Fibroblast of skin of abdomen (primary cell): ENCODE measurements at regions not wholly inside any gene's neighbourhood (a gene's known extent, or its start where the extent isn't known, plus 50 kb on each side); places are given as distances from the start of the nearest gene placed in this dataset.
"Not testable (repeated sequence)": the region's sequence is repeated elsewhere in the genome, so short reads cannot be mapped to it uniquely, and the experiment has no call there.

ENCODE experiments used
- DNase-seq: peaks from one replicate; pipeline ENCODE4 v3.0.0-alpha.2; 2013

GRCh38 chr6:155635416-155635815, 179.8 kb upstream of the NOX3 start:
- no peak for DNase-seq

- DNase-seq, result no peak
These were observed 174.4 kb upstream of the NOX3 start for GRCh38 chr6:155630085-155630484.

GRCh38 chr6:155629652-155630051, 174.0 kb upstream of the NOX3 start:
- no peak for DNase-seq

- no peak for DNase-seq
These were observed 172.7 kb upstream of the NOX3 start for GRCh38 chr6:155628306-155628705.

- not testable (repeated sequence) for DNase-seq
These were observed 172.1 kb upstream of the NOX3 start for GRCh38 chr6:155627722-155628212.

GRCh38 chr6:155623450-155624178, 168.0 kb upstream of the NOX3 start:
- no peak for DNase-seq

GRCh38 chr6:155614606-155615005, 159.0 kb upstream of the NOX3 start:
- no peak for DNase-seq

GRCh38 chr6:155611742-155612141, 156.1 kb upstream of the NOX3 start:
- no peak for DNase-seq

GRCh38 chr6:155604991-155605390, 149.4 kb upstream of the NOX3 start:
- peak; percentile 14 for DNase-seq

- DNase-seq, result no peak
These were observed 143.9 kb upstream of the NOX3 start for GRCh38 chr6:155599561-155599960.

GRCh38 chr6:155599160-155599559, 143.5 kb upstream of the NOX3 start:
- no peak for DNase-seq

GRCh38 chr6:155595284-155595683, 139.6 kb upstream of the NOX3 start:
- DNase-seq, result no peak

GRCh38 chr6:155591741-155592140, 136.1 kb upstream of the NOX3 start:
- no peak for DNase-seq

GRCh38 chr6:155589190-155589589, 133.6 kb upstream of the NOX3 start:
- no peak for DNase-seq

- DNase-seq, result no peak
These were observed 132.2 kb upstream of the NOX3 start for GRCh38 chr6:155587817-155588216.

- DNase-seq, result no peak
These were observed 130.5 kb upstream of the NOX3 start for GRCh38 chr6:155586090-155586489.

GRCh38 chr6:155584006-155584405, 128.4 kb upstream of the NOX3 start:
- DNase-seq, result no peak

- no peak for DNase-seq
These were observed 126.7 kb upstream of the NOX3 start for GRCh38 chr6:155582016-155582991.

- no peak for DNase-seq
These were observed 125.3 kb upstream of the NOX3 start for GRCh38 chr6:155580904-155581303.

GRCh38 chr6:155578251-155578650, 122.6 kb upstream of the NOX3 start:
- no peak for DNase-seq

- DNase-seq, result no peak
These were observed 106.3 kb upstream of the NOX3 start for GRCh38 chr6:155561966-155562364.

GRCh38 chr6:155561257-155561965, 105.8 kb upstream of the NOX3 start:
- DNase-seq, result peak; percentile 70

- no peak for DNase-seq
These were observed 94.3 kb upstream of the NOX3 start for GRCh38 chr6:155549928-155550327.
